KMS-11 (cell line): ENCODE measurements at regions not wholly inside any gene's neighbourhood (a gene's known extent, or its start where the extent isn't known, plus 50 kb on each side); places are given as distances from the start of the nearest gene placed in this dataset.

ENCODE experiments used
- H2AFZ ChIP-seq: fragments of 200-600 bp; sonication (generic); 2 replicates; pipeline ENCODE4 v1.6.1; 2016; ENCODE audit warnings: antibody characterized with exemption, mixed run types, low read depth
- H3K27ac ChIP-seq: fragments of 200-600 bp; sonication (generic); 2 replicates; pipeline ENCODE4 v1.6.1; 2016; ENCODE audit warnings: mild to moderate bottlenecking, mixed run types
- H3K27me3 ChIP-seq: fragments of 200-600 bp; sonication (generic); 2 replicates; pipeline ENCODE4 v1.6.1; 2017; ENCODE audit warnings: mild to moderate bottlenecking, low read depth, mixed run types, moderate library complexity; ENCODE audit not compliant: insufficient read depth
- H3K36me3 ChIP-seq: fragments of 200-600 bp; sonication (generic); 2 replicates; pipeline ENCODE4 v1.6.1; 2017; ENCODE audit warnings: mild to moderate bottlenecking, mixed run types; ENCODE audit not compliant: insufficient read depth
- H3K4me1 ChIP-seq: fragments of 200-600 bp; sonication (generic); 2 replicates; pipeline ENCODE4 v1.6.1; 2016; ENCODE audit warnings: mild to moderate bottlenecking, low read depth, mixed run types; ENCODE audit not compliant: poor library complexity, severe bottlenecking
- H3K4me2 ChIP-seq: fragments of 200-600 bp; sonication (generic); 2 replicates; pipeline ENCODE4 v1.7.0; 2016; ENCODE audit warnings: mild to moderate bottlenecking, mixed run types
- H3K4me3 ChIP-seq: fragments of 200-600 bp; sonication (generic); IDR thresholded peaks from 2 replicates; pipeline ENCODE4 v1.6.1; 2017; ENCODE audit warnings: low read depth, low read length, mixed read lengths; ENCODE audit not compliant: insufficient read depth
- H3K79me2 ChIP-seq: fragments of 200-600 bp; sonication (generic); 2 replicates; pipeline ENCODE4 v1.6.1; 2016; ENCODE audit warnings: low read depth, mixed run types; ENCODE audit not compliant: insufficient read depth
- H3K9ac ChIP-seq: fragments of 200-600 bp; sonication (generic); 2 replicates; pipeline ENCODE4 v1.6.1; 2016; ENCODE audit warnings: mild to moderate bottlenecking, mixed run types
- H4K20me1 ChIP-seq: fragments of 200-600 bp; sonication (generic); 2 replicates; pipeline ENCODE4 v1.6.1; 2016; ENCODE audit warnings: mild to moderate bottlenecking, mixed run types; ENCODE audit not compliant: insufficient read depth
- TF ChIP-seq, protein P1 (sequence below): fragments of 200-600 bp; sonication (generic); conservative IDR thresholded peaks from 2 replicates; pipeline ENCODE4 v1.6.1; 2017; ENCODE audit warnings: low read depth, mild to moderate bottlenecking, antibody characterized with exemption, low read length, moderate library complexity, mixed read lengths

GRCh38 chr9:118527261-118527660 is 823.1 kb downstream of the TLR4 start:
- H4K20me1 ChIP-seq = no peaks in the 10 kb centered on the region
- TF ChIP-seq, protein P1, sequence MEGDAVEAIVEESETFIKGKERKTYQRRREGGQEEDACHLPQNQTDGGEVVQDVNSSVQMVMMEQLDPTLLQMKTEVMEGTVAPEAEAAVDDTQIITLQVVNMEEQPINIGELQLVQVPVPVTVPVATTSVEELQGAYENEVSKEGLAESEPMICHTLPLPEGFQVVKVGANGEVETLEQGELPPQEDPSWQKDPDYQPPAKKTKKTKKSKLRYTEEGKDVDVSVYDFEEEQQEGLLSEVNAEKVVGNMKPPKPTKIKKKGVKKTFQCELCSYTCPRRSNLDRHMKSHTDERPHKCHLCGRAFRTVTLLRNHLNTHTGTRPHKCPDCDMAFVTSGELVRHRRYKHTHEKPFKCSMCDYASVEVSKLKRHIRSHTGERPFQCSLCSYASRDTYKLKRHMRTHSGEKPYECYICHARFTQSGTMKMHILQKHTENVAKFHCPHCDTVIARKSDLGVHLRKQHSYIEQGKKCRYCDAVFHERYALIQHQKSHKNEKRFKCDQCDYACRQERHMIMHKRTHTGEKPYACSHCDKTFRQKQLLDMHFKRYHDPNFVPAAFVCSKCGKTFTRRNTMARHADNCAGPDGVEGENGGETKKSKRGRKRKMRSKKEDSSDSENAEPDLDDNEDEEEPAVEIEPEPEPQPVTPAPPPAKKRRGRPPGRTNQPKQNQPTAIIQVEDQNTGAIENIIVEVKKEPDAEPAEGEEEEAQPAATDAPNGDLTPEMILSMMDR = no peak
- H3K36me3 ChIP-seq = no peaks in the 10 kb centered on the region
- no peaks in the 10 kb centered on the region for H3K27me3 ChIP-seq
- no peak overlapping the region for H2AFZ ChIP-seq
- H3K79me2 ChIP-seq = no peaks in the 10 kb centered on the region
- no peak overlapping the region for H3K27ac ChIP-seq
- H3K9ac ChIP-seq = no peak overlapping the region
- no peak overlapping the region for H3K4me2 ChIP-seq
- no peaks in the 10 kb centered on the region for H3K4me1 ChIP-seq
- no peak overlapping the region for H3K4me3 ChIP-seq

GRCh38 chr9:118529210-118529609 is 825.0 kb downstream of the TLR4 start:
- H3K4me2 ChIP-seq = no peak overlapping the region
- H3K79me2 ChIP-seq = no peaks in the 10 kb centered on the region
- H4K20me1 ChIP-seq = no peaks in the 10 kb centered on the region
- H3K4me3 ChIP-seq = no peak overlapping the region
- H3K4me1 ChIP-seq = no peaks in the 10 kb centered on the region
- no peaks in the 10 kb centered on the region for H3K27me3 ChIP-seq
- no peaks in the 10 kb centered on the region for H3K36me3 ChIP-seq
- no peak overlapping the region for H3K27ac ChIP-seq
- H2AFZ ChIP-seq = no peak overlapping the region
- H3K9ac ChIP-seq = no peak overlapping the region
- TF ChIP-seq, protein P1 = no peak

- Histone ChIP-seq H2AFZ (no peak overlapping the region), H3K4me3 (no peak overlapping the region), H3K27ac (no peak overlapping the region), H4K20me1 (no peaks in the 10 kb centered on the region), H3K36me3 (no peaks in the 10 kb centered on the region), H3K79me2 (no peaks in the 10 kb centered on the region), H3K27me3 (no peaks in the 10 kb centered on the region), H3K4me1 (no peaks in the 10 kb centered on the region), H3K4me2 (no peak overlapping the region), H3K9ac (no peak overlapping the region)
- TF ChIP-seq, protein P1 = no peak
Measured at GRCh38 chr9:118529624-118530214, 825.5 kb downstream of the TLR4 start.

- no peaks in the 10 kb centered on the region for H3K27me3 ChIP-seq
- no peak overlapping the region for H3K4me3 ChIP-seq
- H2AFZ ChIP-seq = no peak overlapping the region
- no peak overlapping the region for H3K4me2 ChIP-seq
- H3K27ac ChIP-seq = no peak overlapping the region
- H3K4me1 ChIP-seq = no peaks in the 10 kb centered on the region
- no peak overlapping the region for H3K9ac ChIP-seq
- H3K79me2 ChIP-seq = no peaks in the 10 kb centered on the region
- TF ChIP-seq, protein P1 = no peak
- H3K36me3 ChIP-seq = no peaks in the 10 kb centered on the region
- H4K20me1 ChIP-seq = no peaks in the 10 kb centered on the region
Measured at GRCh38 chr9:118532592-118532991, 828.4 kb downstream of the TLR4 start.
